Hepatocyte (in vitro differentiated cells): ENCODE measurements at regions not wholly inside any gene's neighbourhood (a gene's known extent, or its start where the extent isn't known, plus 50 kb on each side); places are given as distances from the start of the nearest gene placed in this dataset.

Source experiments
- DNase-seq: peaks from one replicate; pipeline ENCODE4 v3.0.0-alpha.2; 2016; ENCODE audit warnings: low spot score
- H2AFZ ChIP-seq: fragments of 200-600 bp; sonication (generic); 2 replicates; pipeline ENCODE4 v1.6.0; 2016; ENCODE audit warnings: antibody characterized with exemption, mild to moderate bottlenecking
- H3K27ac ChIP-seq: fragments of 200-600 bp; sonication (generic); 2 replicates; pipeline ENCODE4 v1.5.1; 2016; ENCODE audit warnings: mild to moderate bottlenecking
- H3K27me3 ChIP-seq: fragments of 200-600 bp; sonication (generic); 2 replicates; pipeline ENCODE4 v1.6.1; 2016
- H3K36me3 ChIP-seq: fragments of 200-600 bp; sonication (generic); replicated peaks from 2 replicates; pipeline ENCODE4 v1.5.1; 2016; ENCODE audit warnings: low read depth; ENCODE audit not compliant: insufficient read depth
- H3K4me1 ChIP-seq: fragments of 200-600 bp; sonication (generic); 2 replicates; pipeline ENCODE4 v1.5.1; 2016; ENCODE audit warnings: mild to moderate bottlenecking, moderate library complexity; ENCODE audit not compliant: insufficient read depth
- H3K4me2 ChIP-seq: fragments of 200-600 bp; sonication (generic); 2 replicates; pipeline ENCODE4 v1.6.0; 2016
- H3K4me3 ChIP-seq: fragments of 200-600 bp; sonication (generic); 2 replicates; pipeline ENCODE4 v1.5.1; 2016; ENCODE audit warnings: mild to moderate bottlenecking
- H3K79me2 ChIP-seq: fragments of 200-600 bp; sonication (generic); 2 replicates; pipeline ENCODE4 v1.6.0; 2017; ENCODE audit warnings: mild to moderate bottlenecking
- H3K9me2 ChIP-seq: fragments of 200-600 bp; sonication (generic); replicated peaks from 2 replicates; pipeline ENCODE4 v1.6.0; 2017; ENCODE audit warnings: mild to moderate bottlenecking; ENCODE audit not compliant: insufficient read depth
- H3K9me3 ChIP-seq: fragments of 200-600 bp; sonication (generic); 2 replicates; pipeline ENCODE4 v1.5.1; 2016; ENCODE audit warnings: low read depth, mild to moderate bottlenecking
- H4K20me1 ChIP-seq: fragments of 200-600 bp; sonication (generic); 2 replicates; pipeline ENCODE4 v1.6.0; 2016; ENCODE audit warnings: mild to moderate bottlenecking; ENCODE audit not compliant: insufficient read depth, poor library complexity, severe bottlenecking
- CTCF ChIP-seq: fragments of 200-600 bp; sonication (generic); IDR thresholded peaks from 2 replicates; pipeline ENCODE4 v1.5.1; 2016; ENCODE audit warnings: antibody characterized with exemption, mild to moderate bottlenecking; ENCODE audit not compliant: poor library complexity
- EZH2 ChIP-seq: fragments of 200-600 bp; sonication (generic); IDR thresholded peaks from 2 replicates; pipeline ENCODE4 v1.6.1; 2016; ENCODE audit warnings: antibody characterized with exemption, mild to moderate bottlenecking, borderline replicate concordance
- EZH2phosphoT487 ChIP-seq: fragments of 200-600 bp; sonication (generic); IDR thresholded peaks from one replicate; pipeline ENCODE4 v1.6.1; 2018; ENCODE audit warnings: antibody characterized with exemption, mild to moderate bottlenecking, low read depth, moderate library complexity; ENCODE audit not compliant: unreplicated experiment, severe bottlenecking
- WGBS: methylation state at CpG from one replicate; pipeline ENCODE4 v1.1.6; 2016; ENCODE audit warnings: low lambda C conversion rate; ENCODE audit errors: missing lambda C conversion rate; 5-methylcytosine and 5-hydroxymethylcytosine counted together

GRCh38 chr10:55348534-55348933 is 547.5 kb upstream of the PCDH15 start:
- no peaks in the 10 kb centered on the region for H3K9me3 ChIP-seq
- TF ChIP-seq EZH2 (no peak), CTCF (no peak), EZH2phosphoT487 (no peak)
- no peaks in the 10 kb centered on the region for H3K9me2 ChIP-seq
- no peak overlapping the region for H3K4me3 ChIP-seq
- no peak overlapping the region for H3K27ac ChIP-seq
- H4K20me1 ChIP-seq: no peaks in the 10 kb centered on the region
- no peaks in the 10 kb centered on the region for H3K79me2 ChIP-seq
- H3K27me3 ChIP-seq: no peaks in the 10 kb centered on the region
- H2AFZ ChIP-seq: no peak overlapping the region
- H3K4me1 ChIP-seq: no peaks in the 10 kb centered on the region
- DNase-seq: no peak
- no peaks in the 10 kb centered on the region for H3K36me3 ChIP-seq
- H3K4me2 ChIP-seq: no peak overlapping the region

GRCh38 chr10:55330486-55330885 is 529.5 kb upstream of the PCDH15 start:
- 25% methylated on average over 1 of the region's 1 CpG for WGBS
- Histone ChIP-seq H3K4me2 (no peak overlapping the region), H3K27me3 (no peaks in the 10 kb centered on the region), H3K9me2 (no peaks in the 10 kb centered on the region), H3K79me2 (no peaks in the 10 kb centered on the region), H2AFZ (no peak overlapping the region), H3K4me3 (no peak overlapping the region), H3K4me1 (no peaks in the 10 kb centered on the region), H3K36me3 (no peaks in the 10 kb centered on the region), H4K20me1 (no peaks in the 10 kb centered on the region), H3K27ac (no peak overlapping the region), H3K9me3 (no peaks in the 10 kb centered on the region)
- no peak for TF ChIP-seq EZH2
- no peak for TF ChIP-seq EZH2phosphoT487
- TF ChIP-seq CTCF: no peak
- DNase-seq: no peak

- no peak overlapping the region for H3K4me3 ChIP-seq
- H3K27ac ChIP-seq: no peak overlapping the region
- H3K4me1 ChIP-seq: no peaks in the 10 kb centered on the region
- H3K27me3 ChIP-seq: no peaks in the 10 kb centered on the region
- no peak overlapping the region for H3K4me2 ChIP-seq
- H3K9me3 ChIP-seq: no peaks in the 10 kb centered on the region
- no peaks in the 10 kb centered on the region for H3K36me3 ChIP-seq
- DNase-seq: no peak
- H2AFZ ChIP-seq: no peak overlapping the region
- no peak for TF ChIP-seq EZH2phosphoT487
- TF ChIP-seq EZH2: no peak
- no peak for TF ChIP-seq CTCF
- H3K9me2 ChIP-seq: no peaks in the 10 kb centered on the region
- no peaks in the 10 kb centered on the region for H4K20me1 ChIP-seq
- H3K79me2 ChIP-seq: no peaks in the 10 kb centered on the region
Observed at GRCh38 chr10:55329796-55330195, 528.8 kb upstream of the PCDH15 start.

DNA sequence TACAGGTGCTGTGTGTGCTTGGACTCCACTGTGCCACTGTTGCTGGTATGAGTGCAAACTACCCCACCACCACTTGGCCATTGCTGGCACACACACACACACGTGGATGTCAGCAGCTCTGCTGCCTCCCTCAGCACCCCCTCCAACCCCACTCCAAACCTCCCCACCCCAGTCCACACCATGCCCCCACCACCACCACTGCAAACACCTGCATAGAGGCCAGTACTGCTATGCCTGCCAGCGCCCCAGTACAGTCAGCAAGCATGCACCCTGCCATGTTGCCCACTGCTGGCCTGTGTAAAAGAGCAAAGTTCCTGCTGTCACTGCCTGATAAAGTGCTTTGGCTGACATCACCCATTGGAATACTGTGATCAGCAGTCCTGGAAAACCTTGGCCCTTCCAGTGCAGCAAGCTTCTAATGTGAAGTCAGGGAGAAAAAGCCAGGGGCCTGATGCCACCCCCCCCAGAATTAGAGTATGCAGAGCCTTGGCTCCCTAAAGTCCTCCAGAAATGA is 519.2 kb upstream of the PCDH15 start:
- no peak for DNase-seq
- Histone ChIP-seq H3K79me2 (no peaks in the 10 kb centered on the region), H3K27ac (no peak overlapping the region), H2AFZ (no peak overlapping the region), H3K4me1 (no peaks in the 10 kb centered on the region), H3K4me2 (no peak overlapping the region), H3K9me3 (no peaks in the 10 kb centered on the region), H4K20me1 (no peaks in the 10 kb centered on the region), H3K36me3 (no peaks in the 10 kb centered on the region), H3K27me3 (no peaks in the 10 kb centered on the region), H3K4me3 (no peak overlapping the region), H3K9me2 (no peaks in the 10 kb centered on the region)
- TF ChIP-seq EZH2 (no peak), CTCF (no peak)
- 89% methylated on average over 1 of the region's 2 CpGs for WGBS
